Ovary (tissue), 3 donors: ENCODE measurements at regions not wholly inside any gene's neighbourhood (a gene's known extent, or its start where the extent isn't known, plus 50 kb on each side); places are given as distances from the start of the nearest gene placed in this dataset.

Experiments
- EP300 ChIP-seq: sonication (generic); formaldehyde crosslinking; IDR thresholded peaks from one replicate; pipeline ENCODE4 v1.6.1; 2017; ENCODE audit warnings: antibody characterized with exemption
- POLR2A ChIP-seq: fragments of 450-650 bp; IDR thresholded peaks from one replicate; pipeline ENCODE4 v1.6.1; 2017; ENCODE audit warnings: antibody characterized with exemption, mild to moderate bottlenecking, moderate library complexity
- TF ChIP-seq, protein P1 (sequence below), 3 donors: fragments of 450-650 bp in 2 of 3; fragments of 200-600 bp in 1 of 3; IDR thresholded peaks; one replicate each; pipeline versions ENCODE4 v1.5.1 to v1.8.0; 2016 to 2022; ENCODE audit warnings: antibody characterized with exemption in 3 of 3, mild to moderate bottlenecking in 1 of 3
- donor health status: DM: no; HTN: no; CAD: no.

DNA sequence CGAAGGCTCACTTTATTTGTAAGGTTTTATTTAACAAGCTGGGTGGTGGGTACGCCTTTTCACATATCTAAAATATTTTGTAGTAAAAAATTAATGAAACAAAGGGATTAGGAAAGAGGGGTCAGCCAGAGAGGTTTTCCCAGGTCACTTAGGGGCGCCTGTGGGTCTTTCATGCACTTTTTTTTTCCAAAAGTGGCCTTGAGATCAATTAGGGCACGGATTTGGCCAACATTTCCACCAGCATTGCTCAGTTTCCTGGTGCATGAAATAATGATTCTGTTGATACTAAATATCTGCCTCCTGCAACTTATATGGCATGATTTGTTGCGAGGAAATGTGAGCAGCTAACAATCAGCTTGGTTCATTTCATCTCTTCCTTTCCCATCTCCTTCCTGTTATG lies 67.6 kb upstream of the ZCCHC2 start:
- TF ChIP-seq POLR2A = no peak
- TF ChIP-seq, protein P1, sequence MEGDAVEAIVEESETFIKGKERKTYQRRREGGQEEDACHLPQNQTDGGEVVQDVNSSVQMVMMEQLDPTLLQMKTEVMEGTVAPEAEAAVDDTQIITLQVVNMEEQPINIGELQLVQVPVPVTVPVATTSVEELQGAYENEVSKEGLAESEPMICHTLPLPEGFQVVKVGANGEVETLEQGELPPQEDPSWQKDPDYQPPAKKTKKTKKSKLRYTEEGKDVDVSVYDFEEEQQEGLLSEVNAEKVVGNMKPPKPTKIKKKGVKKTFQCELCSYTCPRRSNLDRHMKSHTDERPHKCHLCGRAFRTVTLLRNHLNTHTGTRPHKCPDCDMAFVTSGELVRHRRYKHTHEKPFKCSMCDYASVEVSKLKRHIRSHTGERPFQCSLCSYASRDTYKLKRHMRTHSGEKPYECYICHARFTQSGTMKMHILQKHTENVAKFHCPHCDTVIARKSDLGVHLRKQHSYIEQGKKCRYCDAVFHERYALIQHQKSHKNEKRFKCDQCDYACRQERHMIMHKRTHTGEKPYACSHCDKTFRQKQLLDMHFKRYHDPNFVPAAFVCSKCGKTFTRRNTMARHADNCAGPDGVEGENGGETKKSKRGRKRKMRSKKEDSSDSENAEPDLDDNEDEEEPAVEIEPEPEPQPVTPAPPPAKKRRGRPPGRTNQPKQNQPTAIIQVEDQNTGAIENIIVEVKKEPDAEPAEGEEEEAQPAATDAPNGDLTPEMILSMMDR (IDR thresholded peaks at IDR 0.05) = no peak
- TF ChIP-seq EP300 = no peak
